ENCODE measurements at regions not wholly inside any gene's neighbourhood (a gene's known extent, or its start where the extent isn't known, plus 50 kb on each side); places are given as distances from the start of the nearest gene placed in this dataset.

DNA sequence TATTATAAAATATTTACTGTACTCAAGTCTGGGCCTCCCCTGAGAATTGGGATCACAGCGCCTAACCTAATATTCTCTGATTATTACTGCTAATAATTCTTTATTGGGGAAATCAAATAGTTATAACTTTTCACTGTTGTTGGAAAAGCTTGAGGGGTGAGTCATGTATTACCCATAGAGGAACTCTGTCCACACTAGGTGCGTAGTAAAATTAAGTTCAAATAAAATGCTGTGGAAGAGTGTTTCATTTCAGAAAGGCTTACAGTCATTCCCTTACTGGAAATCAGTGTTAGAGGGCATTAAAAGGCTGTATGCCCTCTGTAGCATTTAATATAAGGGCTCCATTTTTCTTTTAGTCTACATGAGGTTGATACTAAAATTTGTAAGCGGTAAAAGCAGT is 135.0 kb upstream of the NFIA start (continued):
- TF ChIP-seq, protein P1, sequence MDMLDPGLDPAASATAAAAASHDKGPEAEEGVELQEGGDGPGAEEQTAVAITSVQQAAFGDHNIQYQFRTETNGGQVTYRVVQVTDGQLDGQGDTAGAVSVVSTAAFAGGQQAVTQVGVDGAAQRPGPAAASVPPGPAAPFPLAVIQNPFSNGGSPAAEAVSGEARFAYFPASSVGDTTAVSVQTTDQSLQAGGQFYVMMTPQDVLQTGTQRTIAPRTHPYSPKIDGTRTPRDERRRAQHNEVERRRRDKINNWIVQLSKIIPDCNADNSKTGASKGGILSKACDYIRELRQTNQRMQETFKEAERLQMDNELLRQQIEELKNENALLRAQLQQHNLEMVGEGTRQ (IDR thresholded peaks at IDR 0.05; ENCODE audit: low read length) = no peak
- TF ChIP-seq, protein P2, sequence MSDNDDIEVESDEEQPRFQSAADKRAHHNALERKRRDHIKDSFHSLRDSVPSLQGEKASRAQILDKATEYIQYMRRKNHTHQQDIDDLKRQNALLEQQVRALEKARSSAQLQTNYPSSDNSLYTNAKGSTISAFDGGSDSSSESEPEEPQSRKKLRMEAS (IDR thresholded peaks at IDR 0.05) = no peak
- TF ChIP-seq ASH2L (IDR thresholded peaks at IDR 0.05; ENCODE audit: low read length) = no peak
- TF ChIP-seq NRF1 (IDR thresholded peaks at IDR 0.05; ENCODE audit: low read depth, low read length) = no peak
- no peak for TF ChIP-seq EZH2 (IDR thresholded peaks at IDR 0.05; ENCODE audit: low read depth, low read length, severe bottlenecking)
- no peak for TF ChIP-seq SIN3A (conservative IDR thresholded peaks at IDR 0.05 in 1 of 2, IDR thresholded peaks at IDR 0.05 in 1 of 2; ENCODE audit: low read depth in 1 of 2, low read length in 2 of 2)
- no peak for TF ChIP-seq HDAC2 (IDR thresholded peaks at IDR 0.05; ENCODE audit: borderline replicate concordance in 1 of 2, low read depth in 2 of 2, low read length in 2 of 2)
- TF ChIP-seq KDM1A (IDR thresholded peaks at IDR 0.05; ENCODE audit: borderline replicate concordance, low read length) = no peak
- TF ChIP-seq TBP (IDR thresholded peaks at IDR 0.05; ENCODE audit: low read depth, low read length) = no peak
- no peak for TF ChIP-seq EP300 (IDR thresholded peaks at IDR 0.05; ENCODE audit: borderline replicate concordance in 1 of 2, low read depth in 2 of 2, low read length in 2 of 2)
- no peak for TF ChIP-seq HDAC6 (IDR thresholded peaks at IDR 0.05; ENCODE audit: low read depth, low read length)
- TF ChIP-seq SAP30 (IDR thresholded peaks at IDR 0.05; ENCODE audit: insufficient read depth, insufficient replicate concordance, low read length) = no peak
- no peak for TF ChIP-seq POLR2AphosphoS5 (IDR thresholded peaks at IDR 0.05; ENCODE audit: low read depth, low read length)
